HEK293T (cell line): ENCODE measurements at regions not wholly inside any gene's neighbourhood (a gene's known extent, or its start where the extent isn't known, plus 50 kb on each side); places are given as distances from the start of the nearest gene placed in this dataset.
"Not testable (repeated sequence)": the region's sequence is repeated elsewhere in the genome, so short reads cannot be mapped to it uniquely, and the experiment has no call there.

ENCODE experiments used
- CTCF ChIA-PET: fragments of 350-600 bp; formaldehyde crosslinking; extraction: SDS; loops from one replicate; lab custom pipeline; 2021; ENCODE audit warnings: antibody characterized with exemption, inconsistent platforms; lab: Yijun Ruan, JAX
- POLR2A ChIA-PET: fragments of 350-600 bp; formaldehyde crosslinking; extraction: SDS; loops from one replicate; lab custom pipeline; 2020; ENCODE audit warnings: antibody characterized with exemption, inconsistent platforms; lab: Yijun Ruan, JAX
- DNase-seq: peaks from one replicate; pipeline ENCODE4 v3.0.0; 2012; ENCODE audit warnings: mixed read lengths; ENCODE audit errors: extremely low spot score
- ARNT ChIP-seq: fragments of 450-650 bp; IDR thresholded peaks from 2 replicates; pipeline ENCODE4 v1.6.1; 2017; ENCODE audit warnings: mild to moderate bottlenecking
- BHLHE40 ChIP-seq: fragments of 450-650 bp; IDR thresholded peaks from 2 replicates; pipeline ENCODE4 v1.6.1; 2016; ENCODE audit warnings: mild to moderate bottlenecking, moderate library complexity, borderline replicate concordance
- CTBP1 ChIP-seq: fragments of 450-650 bp; IDR thresholded peaks from 2 replicates; pipeline ENCODE4 v1.6.1; 2016; ENCODE audit warnings: borderline replicate concordance
- ELF4 ChIP-seq: fragments of 450-650 bp; IDR thresholded peaks from 2 replicates; pipeline ENCODE4 v1.6.1; 2017; ENCODE audit warnings: antibody characterized with exemption
- FOXA1 ChIP-seq: fragments of 450-650 bp; IDR thresholded peaks from 2 replicates; pipeline ENCODE4 v1.6.1; 2016; ENCODE audit warnings: mild to moderate bottlenecking
- FOXK2 ChIP-seq: fragments of 450-650 bp; IDR thresholded peaks from 2 replicates; pipeline ENCODE4 v1.6.1; 2016; ENCODE audit warnings: mild to moderate bottlenecking
- FOXM1 ChIP-seq: fragments of 450-650 bp; IDR thresholded peaks from 2 replicates; pipeline ENCODE4 v1.6.1; 2017; ENCODE audit warnings: mild to moderate bottlenecking, borderline replicate concordance
- HDGF ChIP-seq: fragments of 450-650 bp; IDR thresholded peaks from 2 replicates; pipeline ENCODE4 v1.6.1; 2017; ENCODE audit warnings: antibody characterized with exemption, borderline replicate concordance
- L3MBTL2 ChIP-seq: fragments of 450-650 bp; conservative IDR thresholded peaks from 2 replicates; pipeline ENCODE4 v1.6.1; 2016; ENCODE audit warnings: mild to moderate bottlenecking
- LEF1 ChIP-seq: fragments of 450-650 bp; IDR thresholded peaks from 2 replicates; pipeline ENCODE4 v1.6.1; 2017; ENCODE audit warnings: mild to moderate bottlenecking, borderline replicate concordance
- NFRKB ChIP-seq: fragments of 450-650 bp; IDR thresholded peaks from 2 replicates; pipeline ENCODE4 v1.6.1; 2016; ENCODE audit warnings: mild to moderate bottlenecking, moderate library complexity
- SP1 ChIP-seq: fragments of 450-650 bp; IDR thresholded peaks from 2 replicates; pipeline ENCODE4 v1.6.1; 2017
- SUZ12 ChIP-seq: fragments of 450-650 bp; IDR thresholded peaks from 2 replicates; pipeline ENCODE4 v1.6.1; 2016; ENCODE audit warnings: mild to moderate bottlenecking
- TARDBP ChIP-seq: fragments of 450-650 bp; IDR thresholded peaks from 2 replicates; pipeline ENCODE4 v1.6.1; 2016
- ZNF384 ChIP-seq: fragments of 450-650 bp; IDR thresholded peaks from 2 replicates; pipeline ENCODE4 v1.6.1; 2016
- TF ChIP-seq, protein P1 (sequence below): fragments of 450-650 bp; IDR thresholded peaks from 2 replicates; pipeline ENCODE4 v1.6.1; 2016

DNA sequence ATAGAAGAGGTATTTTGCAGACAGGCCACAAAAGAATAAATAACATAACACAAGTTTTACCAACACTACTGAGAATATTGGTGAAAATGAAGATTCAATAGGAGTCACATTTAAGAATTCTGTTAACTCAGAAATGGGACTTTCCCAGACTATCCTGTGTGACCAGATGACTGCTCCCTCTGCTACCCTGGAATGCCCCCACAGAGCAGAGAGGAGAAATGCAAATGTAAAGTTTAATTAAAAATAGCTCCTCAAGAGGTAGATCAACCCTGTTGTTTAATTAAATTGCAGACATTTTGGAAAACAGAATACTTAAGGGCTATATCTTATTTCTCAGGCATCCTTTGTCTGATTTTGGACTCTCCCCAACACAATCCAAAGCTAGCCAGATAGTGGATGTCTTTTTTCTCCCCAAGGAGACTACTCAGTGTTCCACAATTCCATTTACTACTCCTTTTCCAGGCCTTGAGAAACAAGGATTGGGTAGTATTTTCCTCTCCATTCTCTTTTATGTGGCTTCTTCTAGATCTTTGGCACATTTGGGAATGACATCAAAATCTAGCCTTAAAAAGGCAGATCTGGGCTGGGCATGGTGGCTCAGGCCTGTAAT, 104.7 kb upstream of the TSC22D1 start:
- no peak for DNase-seq
- TF ChIP-seq FOXM1, result no peak
- TF ChIP-seq, protein P1, sequence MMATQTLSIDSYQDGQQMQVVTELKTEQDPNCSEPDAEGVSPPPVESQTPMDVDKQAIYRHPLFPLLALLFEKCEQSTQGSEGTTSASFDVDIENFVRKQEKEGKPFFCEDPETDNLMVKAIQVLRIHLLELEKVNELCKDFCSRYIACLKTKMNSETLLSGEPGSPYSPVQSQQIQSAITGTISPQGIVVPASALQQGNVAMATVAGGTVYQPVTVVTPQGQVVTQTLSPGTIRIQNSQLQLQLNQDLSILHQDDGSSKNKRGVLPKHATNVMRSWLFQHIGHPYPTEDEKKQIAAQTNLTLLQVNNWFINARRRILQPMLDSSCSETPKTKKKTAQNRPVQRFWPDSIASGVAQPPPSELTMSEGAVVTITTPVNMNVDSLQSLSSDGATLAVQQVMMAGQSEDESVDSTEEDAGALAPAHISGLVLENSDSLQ, result no peak
- TF ChIP-seq SP1, result no peak
- no peak for TF ChIP-seq FOXA1
- no peak for TF ChIP-seq BHLHE40
- TF ChIP-seq TARDBP, result no peak
- no peak for TF ChIP-seq L3MBTL2
- no peak for TF ChIP-seq ZNF384
- TF ChIP-seq FOXK2, result no peak
- TF ChIP-seq ELF4, result no peak
- TF ChIP-seq ARNT, result no peak
- TF ChIP-seq SUZ12, result no peak
- TF ChIP-seq HDGF, result no peak
- TF ChIP-seq NFRKB, result no peak
- no peak for TF ChIP-seq CTBP1
- TF ChIP-seq LEF1, result no peak
- ChIA-PET POLR2A (no interaction called here), CTCF (no interaction called here)

GRCh38 chr13:44679597-44679996, 103.5 kb upstream of the TSC22D1 start:
- POLR2A ChIA-PET, result no interaction called here
- DNase-seq, result no peak
- no peak for TF ChIP-seq HDGF
- TF ChIP-seq FOXK2, result no peak
- no peak for TF ChIP-seq BHLHE40
- TF ChIP-seq SUZ12, result no peak
- no peak for TF ChIP-seq NFRKB
- no peak for TF ChIP-seq FOXA1
- TF ChIP-seq ARNT, result no peak
- no peak for TF ChIP-seq CTBP1
- CTCF ChIA-PET, result no interaction called here

DNA sequence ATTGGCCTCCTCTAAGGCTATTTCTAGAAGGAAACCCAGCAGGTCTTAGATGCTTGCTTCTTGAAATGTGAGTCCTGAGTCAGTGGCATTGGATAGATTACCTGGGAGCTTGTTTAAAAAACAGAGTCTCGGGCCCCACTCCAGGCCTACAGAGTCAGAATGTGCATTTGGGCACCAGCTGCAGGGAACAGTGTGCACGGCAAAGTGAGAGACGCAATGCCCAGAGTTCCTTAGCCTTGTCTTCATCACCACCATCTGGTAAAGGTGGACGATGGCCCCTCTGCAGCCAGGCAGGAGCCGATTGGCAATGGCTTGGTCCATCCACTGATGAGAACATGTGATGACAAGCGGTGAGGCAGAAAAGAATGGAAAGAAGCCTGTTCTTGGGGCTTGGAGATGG, 102.1 kb upstream of the TSC22D1 start:
- no peak for DNase-seq
- ChIA-PET CTCF (no interaction called here), POLR2A (no interaction called here)
- TF ChIP-seq SP1 (no peak), TARDBP (no peak), LEF1 (no peak), FOXM1 (no peak), ZNF384 (no peak), HDGF (no peak), FOXA1 (no peak), ARNT (no peak), NFRKB (no peak), SUZ12 (no peak), FOXK2 (no peak), ELF4 (no peak), BHLHE40 (no peak), L3MBTL2 (no peak), CTBP1 (no peak)
- TF ChIP-seq, protein P1, result no peak

GRCh38 chr13:44676534-44676933, 100.4 kb upstream of the TSC22D1 start:
- DNase-seq, result no peak
- TF ChIP-seq LEF1 (no peak), FOXK2 (no peak), L3MBTL2 (no peak), CTBP1 (no peak), SUZ12 (no peak), FOXA1 (no peak), BHLHE40 (no peak), ARNT (no peak), ZNF384 (no peak), HDGF (no peak)
- ChIA-PET CTCF (no interaction called here), POLR2A (no interaction called here)

GRCh38 chr13:44669534-44669933, 93.4 kb upstream of the TSC22D1 start:
- DNase-seq, result no peak
- POLR2A ChIA-PET, result interaction anchor here (0.6 kb wide), 1 partner anchor 22 kb away, joined by 3 read pairs; no protein-coding TSS in a partner anchor
- CTCF ChIA-PET, result no interaction called here
- TF ChIP-seq LEF1, result no peak
- TF ChIP-seq ELF4, result no peak
- no peak for TF ChIP-seq SUZ12
- no peak for TF ChIP-seq L3MBTL2
- no peak for TF ChIP-seq HDGF
- no peak for TF ChIP-seq FOXA1

DNA sequence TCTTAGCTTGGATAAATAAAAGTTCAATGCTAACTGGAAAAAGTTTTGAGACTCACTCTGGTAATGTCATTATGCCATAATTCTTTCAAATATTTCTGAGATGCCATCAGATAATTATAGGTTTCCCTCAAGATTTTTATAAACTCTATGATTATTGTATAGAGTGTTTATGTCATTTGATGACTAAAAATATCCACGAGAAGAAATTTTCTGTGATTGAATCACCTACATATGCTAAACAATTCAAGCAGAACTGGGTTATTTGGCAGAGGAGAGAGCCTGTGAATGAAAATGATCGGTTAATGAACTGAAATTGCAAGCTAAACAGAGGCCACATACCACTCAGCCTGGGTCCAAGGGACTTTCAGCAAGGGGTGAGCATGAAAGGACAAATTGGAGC, 92.6 kb upstream of the TSC22D1 start:
- POLR2A ChIA-PET, result no interaction called here
- CTCF ChIA-PET, result no interaction called here
- no peak for DNase-seq
- TF ChIP-seq SUZ12, result no peak
- TF ChIP-seq SP1, result no peak
- no peak for TF ChIP-seq TARDBP
- TF ChIP-seq FOXA1, result no peak
- no peak for TF ChIP-seq LEF1
- TF ChIP-seq L3MBTL2, result no peak
- no peak for TF ChIP-seq CTBP1

GRCh38 chr13:44667943-44668342, 91.8 kb upstream of the TSC22D1 start:
- POLR2A ChIA-PET, result no interaction called here
- no peak for DNase-seq
- TF ChIP-seq ZNF384, result no peak
- TF ChIP-seq BHLHE40, result no peak
- CTCF ChIA-PET, result no interaction called here

- POLR2A ChIA-PET, CTCF ChIA-PET, DNase-seq: not testable (repeated sequence)
These were observed 90.4 kb upstream of the TSC22D1 start for GRCh38 chr13:44666538-44666937.
